Stomach (tissue), 4 donors: ENCODE measurements at regions not wholly inside any gene's neighbourhood (a gene's known extent, or its start where the extent isn't known, plus 50 kb on each side); places are given as distances from the start of the nearest gene placed in this dataset.

Experiments used
- CTCF ChIP-seq, 7 experiments: fragments of 450-650 bp in 4 of 7; fragments of 200-600 bp in 3 of 7; sonication (generic) in 3 of 7; IDR thresholded peaks; one replicate each; pipeline ENCODE4 v1.5.1; 2016 to 2019; ENCODE audit warnings: antibody characterized with exemption in 7 of 7, control low read depth in 2 of 7, mild to moderate bottlenecking in 1 of 7
- POLR2A ChIP-seq, 4 donors: fragments of 450-650 bp; IDR thresholded peaks; one replicate each; pipeline ENCODE4 v1.6.1; 2016; ENCODE audit warnings: antibody characterized with exemption in 4 of 4, control low read depth in 2 of 4, mild to moderate bottlenecking in 1 of 4, moderate library complexity in 1 of 4
- POLR2AphosphoS5 ChIP-seq, 3 donors: sonication (generic); formaldehyde crosslinking; IDR thresholded peaks; one replicate each; pipeline ENCODE4 v1.6.1; 2016; ENCODE audit warnings: antibody characterized with exemption in 3 of 3

GRCh38 chr18:24605444-24605843 is 145.0 kb downstream of the HRH4 start:
- TF ChIP-seq POLR2A (IDR thresholded peaks at IDR 0.05) (no peak), POLR2AphosphoS5 (IDR thresholded peaks at IDR 0.05) (no peak), CTCF (IDR thresholded peaks at IDR 0.05) (no peak)
